Right ventricle myocardium inferior (tissue), 1 donor: ENCODE measurements at regions not wholly inside any gene's neighbourhood (a gene's known extent, or its start where the extent isn't known, plus 50 kb on each side); places are given as distances from the start of the nearest gene placed in this dataset.

Source experiments
- ATAC-seq: fragments of 200-7000 bp; cut with Tn5 transposase; one replicate; pipeline ENCODE4 v1.9.1; 2020; ENCODE audit warnings: mild to moderate bottlenecking, moderate library complexity
- DNase-seq: peaks from one replicate; pipeline ENCODE4 v3.0.0; 2021; ENCODE audit errors: missing footprints
- intact Hi-C: fragments of 100-400 bp; cut with DNase I; formaldehyde crosslinking; loops from one replicate; pipeline ENCODE4 v1.11.0; 2022
- donor health status: DM: no; HTN: yes; CAD: no; lungs with severe emphysema.

GRCh38 chr13:105063676-105064075 is 1471.8 kb downstream of the EFNB2 start:
- intact Hi-C loops: no loop called here
- ATAC-seq (no peak), DNase-seq (no peak)

GRCh38 chr13:105059786-105060185 is 1475.7 kb downstream of the EFNB2 start:
- no peak for ATAC-seq

GRCh38 chr13:105058517-105058916 is 1476.9 kb downstream of the EFNB2 start:
- ATAC-seq (no peak), DNase-seq (no peak)
- intact Hi-C loops: no loop called here

More at GRCh38 chr13:105059786-105060185, 1475.7 kb downstream of the EFNB2 start:
- intact Hi-C loops: no loop called here
- DNase-seq: no peak

- DNase-seq (no peak), ATAC-seq (no peak)
- intact Hi-C loops: no loop called here
Measured at GRCh38 chr13:105052711-105053110, 1482.8 kb downstream of the EFNB2 start.

GRCh38 chr13:105050686-105051085 is 1484.8 kb downstream of the EFNB2 start:
- no peak for DNase-seq
- ATAC-seq: no peak
- intact Hi-C loops: no loop called here

GRCh38 chr13:105048677-105049076 is 1486.8 kb downstream of the EFNB2 start:
- ATAC-seq (no peak), DNase-seq (no peak)
- intact Hi-C loops: no loop called here

GRCh38 chr13:105047676-105048295 is 1487.7 kb downstream of the EFNB2 start:
- intact Hi-C loops: no loop called here
- ATAC-seq: no peak

GRCh38 chr13:105037110-105037509 is 1498.4 kb downstream of the EFNB2 start:
- DNase-seq (no peak), ATAC-seq (no peak)
- intact Hi-C loops: no loop called here

More at GRCh38 chr13:105047676-105048295, 1487.7 kb downstream of the EFNB2 start:
- DNase-seq: no peak

- no peak for ATAC-seq
- DNase-seq: no peak
- intact Hi-C loops: no loop called here
Measured at GRCh38 chr13:105035092-105035491, 1500.4 kb downstream of the EFNB2 start.

- DNase-seq: no peak
- ATAC-seq: no peak
- intact Hi-C loops: no loop called here
Measured at GRCh38 chr13:105033999-105034398, 1501.5 kb downstream of the EFNB2 start.

- intact Hi-C loops: no loop called here
- no peak for ATAC-seq
- DNase-seq: no peak
Measured at GRCh38 chr13:105031306-105031705, 1504.2 kb downstream of the EFNB2 start.

GRCh38 chr13:105030851-105031250 is 1504.6 kb downstream of the EFNB2 start:
- intact Hi-C loops: no loop called here
- no peak for ATAC-seq
- no peak for DNase-seq

- ATAC-seq (no peak), DNase-seq (no peak)
- intact Hi-C loops: no loop called here
Measured at GRCh38 chr13:105019073-105019472, 1516.4 kb downstream of the EFNB2 start.

- DNase-seq (no peak), ATAC-seq (no peak)
- intact Hi-C loops: no loop called here
Measured at GRCh38 chr13:105016266-105016665, 1519.2 kb downstream of the EFNB2 start.

GRCh38 chr13:105008604-105009003 is 1526.9 kb downstream of the EFNB2 start:
- DNase-seq: no peak
- no peak for ATAC-seq
- intact Hi-C loops: no loop called here

- no peak for ATAC-seq
Measured at GRCh38 chr13:105007166-105007808, 1528.2 kb downstream of the EFNB2 start.

GRCh38 chr13:104996022-104996421 is 1539.4 kb downstream of the EFNB2 start:
- intact Hi-C loops: no loop called here
- no peak for ATAC-seq
- no peak for DNase-seq

More at GRCh38 chr13:105007166-105007808, 1528.2 kb downstream of the EFNB2 start:
- DNase-seq: no peak
- intact Hi-C loops: no loop called here

GRCh38 chr13:104993708-104994107 is 1541.8 kb downstream of the EFNB2 start:
- intact Hi-C loops: no loop called here
- no peak for ATAC-seq
- DNase-seq: no peak

- ATAC-seq: no peak
- DNase-seq: no peak
- intact Hi-C loops: no loop called here
Measured at GRCh38 chr13:104987621-104988020, 1547.8 kb downstream of the EFNB2 start.

- ATAC-seq (peak; percentile 56), DNase-seq (peak; percentile 50)
- intact Hi-C loops: no loop called here
Measured at GRCh38 chr13:104984296-104984818, 1551.1 kb downstream of the EFNB2 start.
